GM12892 (cell line): ENCODE measurements at regions not wholly inside any gene's neighbourhood (a gene's known extent, or its start where the extent isn't known, plus 50 kb on each side); places are given as distances from the start of the nearest gene placed in this dataset.

Source experiments
- POLR2A ChIP-seq: IDR thresholded peaks from 2 replicates; pipeline ENCODE4 v1.6.1; 2011; ENCODE audit warnings: low read depth, low read length, control low read depth
- POLR2AphosphoS5 ChIP-seq: IDR thresholded peaks from 2 replicates; pipeline ENCODE4 v1.6.1; 2011; ENCODE audit warnings: low read depth, low read length, control low read depth

DNA sequence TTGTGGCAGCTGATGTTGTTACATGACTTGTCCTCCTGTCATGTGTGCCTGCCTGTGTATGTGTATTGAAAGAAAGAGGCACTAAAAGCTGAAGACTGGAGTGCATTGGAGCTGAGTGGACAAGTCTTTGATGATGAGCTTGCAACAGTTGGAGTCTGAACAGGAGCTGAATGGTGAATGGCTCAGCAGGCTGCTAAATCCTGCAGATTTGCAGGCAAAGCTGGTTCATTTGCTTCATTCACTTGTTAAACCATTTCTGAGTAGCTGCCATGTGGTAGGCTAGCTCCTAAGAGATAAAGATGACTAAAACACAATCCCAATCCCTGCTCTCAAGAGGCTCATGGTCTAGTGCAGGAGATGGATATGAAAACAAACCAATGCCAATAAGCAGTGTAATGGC lies 217.3 kb downstream of the CHRDL1 start:
- TF ChIP-seq POLR2A (no peak), POLR2AphosphoS5 (no peak)
